Trophoblast cell (in vitro differentiated cells and primary cell): ENCODE measurements at regions not wholly inside any gene's neighbourhood (a gene's known extent, or its start where the extent isn't known, plus 50 kb on each side); places are given as distances from the start of the nearest gene placed in this dataset.

ENCODE experiments used
- DNase-seq, 2 donors: peaks; one replicate each; pipeline ENCODE4 v3.0.0-alpha.2; 2016
- H2AFZ ChIP-seq: 2 replicates; pipeline ENCODE4 v1.6.1; 2013; ENCODE audit warnings: low read length, moderate library complexity, mild to moderate bottlenecking; ENCODE audit not compliant: insufficient read depth, poor library complexity
- H2AK5ac ChIP-seq: 2 replicates; pipeline ENCODE4 v1.6.1; 2013; ENCODE audit warnings: mild to moderate bottlenecking, low read length
- H2BK120ac ChIP-seq: 2 replicates; pipeline ENCODE4 v1.6.1; 2013; ENCODE audit warnings: low read length, mild to moderate bottlenecking, moderate library complexity; ENCODE audit not compliant: insufficient read depth, poor library complexity
- H2BK12ac ChIP-seq: 2 replicates; pipeline ENCODE4 v1.6.1; 2013; ENCODE audit warnings: mild to moderate bottlenecking, low read length, moderate library complexity
- H2BK5ac ChIP-seq: 2 replicates; pipeline ENCODE4 v1.6.1; 2013; ENCODE audit warnings: low read length, low read depth, moderate library complexity, mild to moderate bottlenecking; ENCODE audit not compliant: poor library complexity
- H3K14ac ChIP-seq: 2 replicates; pipeline ENCODE4 v1.6.1; 2013; ENCODE audit warnings: mild to moderate bottlenecking, low read length
- H3K18ac ChIP-seq: 2 replicates; pipeline ENCODE4 v1.6.1; 2013; ENCODE audit warnings: mild to moderate bottlenecking, low read length
- H3K23ac ChIP-seq: 2 replicates; pipeline ENCODE4 v1.6.1; 2013; ENCODE audit warnings: low read length
- H3K27ac ChIP-seq: 2 replicates; pipeline ENCODE4 v1.5.1; 2013; ENCODE audit warnings: low read depth, mild to moderate bottlenecking, inconsistent platforms, low read length, moderate library complexity
- H3K27me3 ChIP-seq: 2 replicates; pipeline ENCODE4 v1.6.1; 2013; ENCODE audit warnings: inconsistent platforms, mild to moderate bottlenecking, low read length, moderate library complexity; ENCODE audit not compliant: insufficient read depth
- H3K36me3 ChIP-seq, 2 experiments: 1 replicate in 1 of 2; 2 replicates in 1 of 2; pipeline ENCODE4 v1.6.1; 2013; ENCODE audit warnings: low read length in 2 of 2, mild to moderate bottlenecking in 2 of 2, moderate library complexity in 1 of 2; ENCODE audit not compliant: insufficient read depth in 2 of 2, control insufficient read depth in 1 of 2
- H3K4ac ChIP-seq: 2 replicates; pipeline ENCODE4 v1.6.1; 2013; ENCODE audit warnings: low read depth, mild to moderate bottlenecking, low read length, moderate library complexity
- H3K4me1 ChIP-seq, 2 experiments: 1 replicate in 1 of 2; 2 replicates in 1 of 2; pipeline ENCODE4 v1.6.1; 2013; ENCODE audit warnings: low read length in 2 of 2, mild to moderate bottlenecking in 2 of 2, moderate library complexity in 1 of 2; ENCODE audit not compliant: insufficient read depth in 2 of 2, control insufficient read depth in 1 of 2
- H3K4me2 ChIP-seq: 2 replicates; pipeline ENCODE4 v1.6.1; 2013; ENCODE audit warnings: inconsistent platforms, mild to moderate bottlenecking, low read length, moderate library complexity
- H3K4me3 ChIP-seq: 2 replicates; pipeline ENCODE4 v1.5.1; 2013; ENCODE audit warnings: mild to moderate bottlenecking, low read depth, low read length, inconsistent platforms
- H3K79me1 ChIP-seq: one replicate; pipeline ENCODE4 v1.6.1; 2013; ENCODE audit warnings: low read length
- H3K79me2 ChIP-seq: 2 replicates; pipeline ENCODE4 v1.6.1; 2013; ENCODE audit warnings: low read length, mild to moderate bottlenecking; ENCODE audit not compliant: control insufficient read depth, insufficient read depth, poor library complexity
- H3K9ac ChIP-seq: 2 replicates; pipeline ENCODE4 v1.6.1; 2013; ENCODE audit warnings: mild to moderate bottlenecking, low read length
- H3K9me3 ChIP-seq: 2 replicates; pipeline ENCODE4 v1.6.1; 2013; ENCODE audit warnings: low read depth, mild to moderate bottlenecking, control low read depth, inconsistent platforms, low read length; ENCODE audit not compliant: insufficient read depth
- H4K12ac ChIP-seq: 2 replicates; pipeline ENCODE4 v1.6.1; 2013; ENCODE audit warnings: low read depth, mild to moderate bottlenecking, low read length, moderate library complexity
- H4K8ac ChIP-seq: 2 replicates; pipeline ENCODE4 v1.6.1; 2013; ENCODE audit warnings: low read depth, mild to moderate bottlenecking, low read length, moderate library complexity
- H4K91ac ChIP-seq: one replicate; pipeline ENCODE4 v1.6.1; 2013; ENCODE audit warnings: low read depth, mild to moderate bottlenecking, low read length, moderate library complexity
- WGBS: extraction: QIAGEN DNeasy Blood & Tissue Kit; methylation state at CpG from one replicate; pipeline ENCODE4 v1.1.7; 2013; ENCODE audit warnings: missing lambda C conversion rate; ENCODE audit not compliant: insufficient read length, insufficient coverage; ENCODE audit errors: extremely low coverage; 5-methylcytosine and 5-hydroxymethylcytosine counted together

GRCh38 chr10:101301111-101301731, 52.7 kb upstream of the BTRC start:
- Histone ChIP-seq H3K79me1 (no peaks in the 10 kb centered on the region), H3K4ac (no peak overlapping the region), H3K27me3 (no peaks in the 10 kb centered on the region), H2BK5ac (no peak overlapping the region), H2BK12ac (no peak overlapping the region), H3K79me2 (no peaks in the 10 kb centered on the region), H3K9ac (no peak overlapping the region), H3K23ac (no peak overlapping the region), H3K4me2 (no peak overlapping the region), H3K27ac (no peak overlapping the region), H2BK120ac (no peak overlapping the region), H3K18ac (no peak overlapping the region), H2AK5ac (no peak overlapping the region), H4K12ac (no peak overlapping the region), H4K8ac (no peak overlapping the region), H3K4me3 (no peak overlapping the region), H2AFZ (no peak overlapping the region), H3K4me1 (no peaks in the 10 kb centered on the region), H4K91ac (no peak overlapping the region), H3K36me3 (no peaks in the 10 kb centered on the region), H3K9me3 (no peaks in the 10 kb centered on the region), H3K14ac (no peak overlapping the region)
- peak; percentile 58 to 80 for DNase-seq
- no CpG with 5 or more reads among the region's 2 CpGs for WGBS

DNA sequence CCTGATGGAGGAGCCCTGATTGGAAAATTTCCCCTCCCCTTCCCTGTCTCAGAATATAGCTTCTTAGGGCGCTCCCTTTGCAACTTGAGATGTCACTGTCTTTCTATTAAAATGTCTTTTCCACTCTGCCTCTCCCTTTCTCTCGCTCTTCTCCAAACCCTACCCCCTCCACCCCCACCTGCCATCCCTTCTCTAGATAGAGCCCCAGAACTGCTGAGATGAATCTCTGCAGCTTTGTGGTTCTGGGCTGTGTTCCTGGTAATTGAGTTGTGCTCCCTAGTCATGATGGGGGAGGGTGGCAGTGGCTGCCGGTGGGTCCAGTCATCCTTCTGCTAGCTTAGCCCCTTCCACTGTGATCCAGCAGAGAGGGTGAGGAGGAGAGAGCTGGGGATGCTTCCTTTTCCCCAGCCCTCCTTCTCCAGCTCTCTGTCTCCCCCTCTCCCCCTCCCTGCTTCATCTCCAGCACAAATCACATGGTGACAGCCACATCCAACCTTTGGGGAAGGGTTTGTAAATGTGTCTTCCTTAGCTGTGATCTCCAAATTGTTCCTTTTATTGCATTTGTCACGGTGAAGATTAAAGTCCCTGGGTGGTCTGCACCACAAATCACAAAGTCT, 50.8 kb upstream of the BTRC start:
- Histone ChIP-seq H2BK5ac (no peak overlapping the region), H4K12ac (no peak overlapping the region), H3K4ac (no peak overlapping the region)

More for the DNA sequence above, 50.8 kb upstream of the BTRC start:
- Histone ChIP-seq H3K23ac (no peak overlapping the region), H3K79me2 (no peaks in the 10 kb centered on the region), H3K4me2 (no peak overlapping the region), H2BK120ac (no peak overlapping the region), H3K9me3 (no peaks in the 10 kb centered on the region), H3K27me3 (no peaks in the 10 kb centered on the region), H4K91ac (no peak overlapping the region), H2AFZ (no peak overlapping the region), H3K14ac (no peak overlapping the region), H3K4me3 (no peak overlapping the region), H3K18ac (no peak overlapping the region), H3K9ac (no peak overlapping the region), H3K79me1 (no peaks in the 10 kb centered on the region), H2AK5ac (no peak overlapping the region), H2BK12ac (no peak overlapping the region), H3K27ac (no peak overlapping the region), H4K8ac (no peak overlapping the region), H3K4me1 (no peaks in the 10 kb centered on the region), H3K36me3 (no peaks in the 10 kb centered on the region)
- 100% methylated on average over 1 of the region's 4 CpGs for WGBS
- no peak for DNase-seq
